Upper lobe of left lung (tissue), 4 donors: ENCODE measurements at regions not wholly inside any gene's neighbourhood (a gene's known extent, or its start where the extent isn't known, plus 50 kb on each side); places are given as distances from the start of the nearest gene placed in this dataset.

Experiments used
- EP300 ChIP-seq, 4 donors: sonication (generic); formaldehyde crosslinking; IDR thresholded peaks; one replicate each; pipeline ENCODE4 v1.5.1; 2017; ENCODE audit warnings: antibody characterized with exemption in 4 of 4, control low read depth in 2 of 4
- POLR2A ChIP-seq, 4 donors: fragments of 450-650 bp; IDR thresholded peaks; one replicate each; pipeline ENCODE4 v1.5.1; 2016 to 2017; ENCODE audit warnings: antibody characterized with exemption in 4 of 4, mild to moderate bottlenecking in 2 of 4
- POLR2AphosphoS5 ChIP-seq, 2 donors: sonication (generic); formaldehyde crosslinking; IDR thresholded peaks; one replicate each; pipeline ENCODE4 v1.5.1; 2017; ENCODE audit warnings: antibody characterized with exemption in 2 of 2
- TF ChIP-seq, protein P1 (sequence below), 6 experiments: fragments of 450-650 bp in 4 of 6; fragments of 200-600 bp in 2 of 6; sonication (generic) in 2 of 6; IDR thresholded peaks; one replicate each; pipeline ENCODE4 v1.5.1; 2016 to 2019; ENCODE audit warnings: antibody characterized with exemption in 6 of 6

GRCh38 chr20:1842281-1842680, 52.9 kb upstream of the SIRPA start:
- TF ChIP-seq, protein P1, sequence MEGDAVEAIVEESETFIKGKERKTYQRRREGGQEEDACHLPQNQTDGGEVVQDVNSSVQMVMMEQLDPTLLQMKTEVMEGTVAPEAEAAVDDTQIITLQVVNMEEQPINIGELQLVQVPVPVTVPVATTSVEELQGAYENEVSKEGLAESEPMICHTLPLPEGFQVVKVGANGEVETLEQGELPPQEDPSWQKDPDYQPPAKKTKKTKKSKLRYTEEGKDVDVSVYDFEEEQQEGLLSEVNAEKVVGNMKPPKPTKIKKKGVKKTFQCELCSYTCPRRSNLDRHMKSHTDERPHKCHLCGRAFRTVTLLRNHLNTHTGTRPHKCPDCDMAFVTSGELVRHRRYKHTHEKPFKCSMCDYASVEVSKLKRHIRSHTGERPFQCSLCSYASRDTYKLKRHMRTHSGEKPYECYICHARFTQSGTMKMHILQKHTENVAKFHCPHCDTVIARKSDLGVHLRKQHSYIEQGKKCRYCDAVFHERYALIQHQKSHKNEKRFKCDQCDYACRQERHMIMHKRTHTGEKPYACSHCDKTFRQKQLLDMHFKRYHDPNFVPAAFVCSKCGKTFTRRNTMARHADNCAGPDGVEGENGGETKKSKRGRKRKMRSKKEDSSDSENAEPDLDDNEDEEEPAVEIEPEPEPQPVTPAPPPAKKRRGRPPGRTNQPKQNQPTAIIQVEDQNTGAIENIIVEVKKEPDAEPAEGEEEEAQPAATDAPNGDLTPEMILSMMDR (IDR thresholded peaks at IDR 0.05) = no peak
- no peak for TF ChIP-seq POLR2A (IDR thresholded peaks at IDR 0.05)
- no peak for TF ChIP-seq POLR2AphosphoS5 (IDR thresholded peaks at IDR 0.05)
- no peak for TF ChIP-seq EP300 (IDR thresholded peaks at IDR 0.05)
